PC-9 (cell line): ENCODE measurements at regions not wholly inside any gene's neighbourhood (a gene's known extent, or its start where the extent isn't known, plus 50 kb on each side); places are given as distances from the start of the nearest gene placed in this dataset.
A peak's percentile ranks its signal among the peaks of the same experiment; 100 is the strongest.

ENCODE experiments used
- BruUV-seq: library from RNA; stranded (reverse); fragments of 400-500 nt; replicated peaks from 2 replicates; lab custom pipeline; 2021; lab: Mats Ljungman, UMichigan
- CTCF ChIA-PET: fragments of 300-600 bp; sonication (Branson Sonifier 250); formaldehyde crosslinking; loops from one replicate; lab custom pipeline; 2022; ENCODE audit warnings: antibody characterized with exemption; lab: Charles Lee
- POLR2A ChIA-PET: fragments of 300-600 bp; sonication (Branson Sonifier 250); formaldehyde crosslinking; loops from one replicate; lab custom pipeline; 2022; ENCODE audit warnings: antibody characterized with exemption; ENCODE audit not compliant: unreplicated experiment; lab: Charles Lee
- DNase-seq, 2 experiments: peaks; one replicate each; pipeline versions ENCODE4 v3.0.0 to v3.0.0-alpha.2; 2015 to 2022; ENCODE audit warnings: mixed read lengths in 1 of 2
- H2AFZ ChIP-seq: fragments of 200-600 bp; sonication (generic); 2 replicates; pipeline ENCODE4 v1.8.1; 2017; ENCODE audit warnings: antibody characterized with exemption
- H3F3A ChIP-seq: fragments of 200-600 bp; sonication (generic); 2 replicates; pipeline ENCODE4 v1.8.1; 2017; ENCODE audit warnings: antibody characterized with exemption, mild to moderate bottlenecking, low read depth; ENCODE audit not compliant: insufficient read depth
- H3K27ac ChIP-seq: fragments of 200-600 bp; sonication (generic); 2 replicates; pipeline ENCODE4 v1.6.1; 2016; ENCODE audit warnings: mixed run types
- H3K27me3 ChIP-seq: fragments of 200-600 bp; sonication (generic); 2 replicates; pipeline ENCODE4 v1.6.1; 2016; ENCODE audit warnings: low read depth, mixed run types; ENCODE audit not compliant: insufficient read depth
- H3K36me3 ChIP-seq: fragments of 200-600 bp; sonication (generic); 2 replicates; pipeline ENCODE4 v1.6.1; 2016; ENCODE audit warnings: low read depth, mixed run types
- H3K4me1 ChIP-seq: fragments of 200-600 bp; sonication (generic); replicated peaks from 2 replicates; pipeline ENCODE4 v1.6.1; 2016; ENCODE audit warnings: mixed run types; ENCODE audit not compliant: insufficient read depth
- H3K4me2 ChIP-seq: fragments of 200-600 bp; sonication (generic); 2 replicates; pipeline ENCODE4 v1.6.1; 2017; ENCODE audit warnings: mixed run types
- H3K4me3 ChIP-seq: fragments of 200-600 bp; sonication (generic); 2 replicates; pipeline ENCODE4 v1.6.1; 2016; ENCODE audit warnings: mixed run types
- H3K79me2 ChIP-seq: fragments of 200-600 bp; sonication (generic); 2 replicates; pipeline ENCODE4 v1.6.1; 2017; ENCODE audit warnings: low read depth, mixed run types
- H3K9me2 ChIP-seq: fragments of 200-600 bp; sonication (generic); 2 replicates; pipeline ENCODE4 v1.8.1; 2017; ENCODE audit warnings: mild to moderate bottlenecking; ENCODE audit not compliant: insufficient read depth
- H3K9me3 ChIP-seq: fragments of 200-600 bp; sonication (generic); 2 replicates; pipeline ENCODE4 v1.8.1; 2016; ENCODE audit warnings: low read depth; ENCODE audit not compliant: insufficient read depth
- H4K20me1 ChIP-seq: fragments of 200-600 bp; sonication (generic); 2 replicates; pipeline ENCODE4 v1.8.1; 2017; ENCODE audit not compliant: insufficient read depth
- CTCF ChIP-seq: fragments of 200-600 bp; sonication (generic); conservative IDR thresholded peaks from 2 replicates; pipeline ENCODE4 v1.6.1; 2017; ENCODE audit warnings: mixed run types, antibody characterized with exemption, mild to moderate bottlenecking, moderate library complexity
- EZH2 ChIP-seq: fragments of 200-600 bp; sonication (generic); IDR thresholded peaks from 2 replicates; pipeline ENCODE4 v1.8.0; 2017; ENCODE audit warnings: antibody characterized with exemption, low read depth
- intact Hi-C: fragments of 100-400 bp; cut with micrococcal nuclease; formaldehyde crosslinking; loops from one replicate; pipeline ENCODE4 v1.10.0; 2022; ENCODE audit not compliant: unreplicated experiment

- Histone ChIP-seq H3K4me1 (peaks cover 26% of the 10 kb centered on the region), H3K9me3 (peaks cover 5% of the 10 kb centered on the region; the same call in 1 of the 2 replicates), H3K4me3 (no peak overlapping the region), H3K36me3 (no peaks in the 10 kb centered on the region), H3K27me3 (no peaks in the 10 kb centered on the region), H3K9me2 (no peaks in the 10 kb centered on the region; the same call in 1 of the 2 replicates), H3F3A (peaks cover 6% of the 10 kb centered on the region; the same call in 1 of the 2 replicates), H4K20me1 (no peaks in the 10 kb centered on the region), H2AFZ (no peak overlapping the region), H3K4me2 (no peak overlapping the region), H3K79me2 (no peaks in the 10 kb centered on the region), H3K27ac (no peak overlapping the region)
- DNase-seq, result peak in 1 of 2 experiments; percentile 10
- TF ChIP-seq CTCF (no peak), EZH2 (no peak)
- no TSS peak for BruUV-seq
- POLR2A ChIA-PET, result no interaction called here
- CTCF ChIA-PET, result no interaction called here
- intact Hi-C loops, result no loop called here
Measured at GRCh38 chr7:28356619-28357018, 55.7 kb upstream of the CREB5 start.

- Histone ChIP-seq H3K9me2 (no peaks in the 10 kb centered on the region), H2AFZ (no peak overlapping the region), H3K4me1 (peaks cover 26% of the 10 kb centered on the region), H3K27me3 (no peaks in the 10 kb centered on the region), H3K79me2 (no peaks in the 10 kb centered on the region), H3K4me2 (peak overlapping the region; percentile 13; the same call in 1 of the 2 replicates), H3K27ac (peak overlapping the region; percentile 20), H3K4me3 (no peak overlapping the region), H3F3A (peaks cover 6% of the 10 kb centered on the region; the same call in 1 of the 2 replicates), H3K36me3 (no peaks in the 10 kb centered on the region), H4K20me1 (no peaks in the 10 kb centered on the region), H3K9me3 (peaks cover 5% of the 10 kb centered on the region; the same call in 1 of the 2 replicates)
- intact Hi-C loops, result no loop called here
- peak in 1 of 2 experiments; percentile 87 for DNase-seq
- TF ChIP-seq EZH2 (no peak), CTCF (no peak)
- ChIA-PET POLR2A (no interaction called here), CTCF (no interaction called here)
- no TSS peak for BruUV-seq
Measured at GRCh38 chr7:28358423-28358868, 53.9 kb upstream of the CREB5 start.

- Histone ChIP-seq H3K27ac (no peak overlapping the region), H3K4me2 (no peak overlapping the region), H3K9me2 (no peaks in the 10 kb centered on the region), H2AFZ (no peak overlapping the region), H3K4me1 (peaks cover 19% of the 10 kb centered on the region), H3K9me3 (peaks cover 6% of the 10 kb centered on the region; the same call in 1 of the 2 replicates), H3F3A (peaks cover 6% of the 10 kb centered on the region; the same call in 1 of the 2 replicates), H3K27me3 (no peaks in the 10 kb centered on the region), H3K36me3 (no peaks in the 10 kb centered on the region), H3K79me2 (no peaks in the 10 kb centered on the region), H4K20me1 (no peaks in the 10 kb centered on the region), H3K4me3 (no peak overlapping the region)
- TF ChIP-seq CTCF (no peak), EZH2 (no peak)
- no TSS peak for BruUV-seq
- intact Hi-C loops, result no loop called here
- ChIA-PET CTCF (no interaction called here), POLR2A (no interaction called here)
- peak in 1 of 2 experiments; percentile 5 for DNase-seq
Measured at GRCh38 chr7:28360739-28361138, 51.6 kb upstream of the CREB5 start.
